Stomach (tissue), 4 donors: ENCODE measurements at regions not wholly inside any gene's neighbourhood (a gene's known extent, or its start where the extent isn't known, plus 50 kb on each side); places are given as distances from the start of the nearest gene placed in this dataset.
"Not testable (repeated sequence)": the region's sequence is repeated elsewhere in the genome, so short reads cannot be mapped to it uniquely, and the experiment has no call there.

Source experiments
- CTCF ChIP-seq, 7 experiments: fragments of 450-650 bp in 4 of 7; fragments of 200-600 bp in 3 of 7; sonication (generic) in 3 of 7; IDR thresholded peaks; one replicate each; pipeline ENCODE4 v1.5.1; 2016 to 2019; ENCODE audit warnings: antibody characterized with exemption in 7 of 7, control low read depth in 2 of 7, mild to moderate bottlenecking in 1 of 7
- POLR2A ChIP-seq, 4 donors: fragments of 450-650 bp; IDR thresholded peaks; one replicate each; pipeline ENCODE4 v1.6.1; 2016; ENCODE audit warnings: antibody characterized with exemption in 4 of 4, control low read depth in 2 of 4, mild to moderate bottlenecking in 1 of 4, moderate library complexity in 1 of 4

- TF ChIP-seq CTCF, POLR2A (IDR thresholded peaks at IDR 0.05): not testable (repeated sequence)
Measured at GRCh38 chr9:67416639-67417038, 424.3 kb upstream of the SPATA31A3 start.
